ENCODE measurements at regions not wholly inside any gene's neighbourhood (a gene's known extent, or its start where the extent isn't known, plus 50 kb on each side); places are given as distances from the start of the nearest gene placed in this dataset.

DNA sequence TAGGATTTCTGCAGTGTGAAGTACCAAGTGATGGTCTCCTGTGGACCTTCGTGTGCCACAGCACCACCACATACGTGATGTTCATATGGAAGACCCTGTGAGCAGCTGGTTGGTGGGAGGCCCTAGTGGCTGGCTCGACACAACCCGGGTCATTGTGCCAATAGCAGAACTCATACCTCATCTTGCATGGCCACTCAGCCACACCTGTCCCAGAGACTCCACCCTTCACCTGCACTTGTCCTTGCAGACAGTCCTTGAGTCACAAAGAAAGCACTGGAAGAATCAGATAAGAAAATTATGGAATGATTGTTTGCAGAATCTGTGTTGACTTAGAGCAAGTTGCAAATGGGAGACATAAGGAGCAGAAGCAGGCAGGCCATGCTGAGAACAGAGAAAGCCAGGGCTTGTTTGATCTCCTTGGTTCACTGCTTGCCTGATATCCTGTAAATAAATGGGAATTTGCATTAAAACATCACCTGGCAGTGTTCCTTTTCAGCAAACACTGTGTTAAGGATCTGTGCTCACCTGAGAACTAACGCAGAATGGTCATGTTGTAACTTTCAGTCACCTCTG, 307.7 kb downstream of the SIPA1L2 start:
- TF ChIP-seq, protein P1, sequence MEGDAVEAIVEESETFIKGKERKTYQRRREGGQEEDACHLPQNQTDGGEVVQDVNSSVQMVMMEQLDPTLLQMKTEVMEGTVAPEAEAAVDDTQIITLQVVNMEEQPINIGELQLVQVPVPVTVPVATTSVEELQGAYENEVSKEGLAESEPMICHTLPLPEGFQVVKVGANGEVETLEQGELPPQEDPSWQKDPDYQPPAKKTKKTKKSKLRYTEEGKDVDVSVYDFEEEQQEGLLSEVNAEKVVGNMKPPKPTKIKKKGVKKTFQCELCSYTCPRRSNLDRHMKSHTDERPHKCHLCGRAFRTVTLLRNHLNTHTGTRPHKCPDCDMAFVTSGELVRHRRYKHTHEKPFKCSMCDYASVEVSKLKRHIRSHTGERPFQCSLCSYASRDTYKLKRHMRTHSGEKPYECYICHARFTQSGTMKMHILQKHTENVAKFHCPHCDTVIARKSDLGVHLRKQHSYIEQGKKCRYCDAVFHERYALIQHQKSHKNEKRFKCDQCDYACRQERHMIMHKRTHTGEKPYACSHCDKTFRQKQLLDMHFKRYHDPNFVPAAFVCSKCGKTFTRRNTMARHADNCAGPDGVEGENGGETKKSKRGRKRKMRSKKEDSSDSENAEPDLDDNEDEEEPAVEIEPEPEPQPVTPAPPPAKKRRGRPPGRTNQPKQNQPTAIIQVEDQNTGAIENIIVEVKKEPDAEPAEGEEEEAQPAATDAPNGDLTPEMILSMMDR (IDR thresholded peaks at IDR 0.05): peak in 2 of 6 experiments; percentile 11 to 23
- TF ChIP-seq POLR2A (IDR thresholded peaks at IDR 0.05): no peak

Data from Peyer's patch (tissue), 4 donors.